ENCODE measurements at regions not wholly inside any gene's neighbourhood (a gene's known extent, or its start where the extent isn't known, plus 50 kb on each side); places are given as distances from the start of the nearest gene placed in this dataset.

DNA sequence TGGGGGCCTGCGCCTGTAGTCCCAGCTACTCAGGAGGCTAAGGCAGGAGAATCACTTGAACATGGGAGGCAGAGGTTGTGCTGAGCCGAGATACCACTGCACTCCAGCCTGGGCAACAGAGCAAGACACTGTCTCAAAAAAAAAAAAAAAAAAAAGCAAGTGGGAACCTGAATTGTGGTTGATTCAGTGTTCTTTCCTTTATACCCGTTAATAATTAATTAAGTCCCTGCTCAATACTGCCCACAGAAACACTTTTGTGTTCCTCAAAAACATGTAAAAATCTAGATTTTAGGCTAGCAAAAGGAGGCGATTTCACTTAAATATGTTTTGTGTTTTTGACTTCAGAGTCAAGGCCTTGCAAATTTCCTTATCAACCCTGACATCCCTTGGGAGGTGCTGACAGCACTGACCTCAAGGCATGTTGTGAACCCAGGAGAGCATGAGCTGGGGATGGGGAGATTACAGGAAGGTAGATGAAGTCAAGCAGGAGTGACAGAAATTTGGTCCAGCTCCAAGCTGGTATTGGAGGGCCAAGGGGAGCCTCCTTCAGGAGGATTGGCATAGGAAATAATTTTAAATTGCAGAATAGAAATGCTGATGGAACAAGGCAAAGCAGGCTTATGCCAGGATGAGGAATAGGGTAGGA lies 89.0 kb upstream of the PNPT1 start:
- no peaks in the 10 kb centered on the region for H3K27me3 ChIP-seq
- ATAC-seq (no peak), DNase-seq (no peak)
- no peaks in the 10 kb centered on the region for H3K36me3 ChIP-seq
- H3K4me1 ChIP-seq: no peaks in the 10 kb centered on the region
- no peak overlapping the region for H3K27ac ChIP-seq
- H3K4me3 ChIP-seq: no peak overlapping the region
- no peaks in the 10 kb centered on the region for H3K9me3 ChIP-seq
- TF ChIP-seq, protein P1, sequence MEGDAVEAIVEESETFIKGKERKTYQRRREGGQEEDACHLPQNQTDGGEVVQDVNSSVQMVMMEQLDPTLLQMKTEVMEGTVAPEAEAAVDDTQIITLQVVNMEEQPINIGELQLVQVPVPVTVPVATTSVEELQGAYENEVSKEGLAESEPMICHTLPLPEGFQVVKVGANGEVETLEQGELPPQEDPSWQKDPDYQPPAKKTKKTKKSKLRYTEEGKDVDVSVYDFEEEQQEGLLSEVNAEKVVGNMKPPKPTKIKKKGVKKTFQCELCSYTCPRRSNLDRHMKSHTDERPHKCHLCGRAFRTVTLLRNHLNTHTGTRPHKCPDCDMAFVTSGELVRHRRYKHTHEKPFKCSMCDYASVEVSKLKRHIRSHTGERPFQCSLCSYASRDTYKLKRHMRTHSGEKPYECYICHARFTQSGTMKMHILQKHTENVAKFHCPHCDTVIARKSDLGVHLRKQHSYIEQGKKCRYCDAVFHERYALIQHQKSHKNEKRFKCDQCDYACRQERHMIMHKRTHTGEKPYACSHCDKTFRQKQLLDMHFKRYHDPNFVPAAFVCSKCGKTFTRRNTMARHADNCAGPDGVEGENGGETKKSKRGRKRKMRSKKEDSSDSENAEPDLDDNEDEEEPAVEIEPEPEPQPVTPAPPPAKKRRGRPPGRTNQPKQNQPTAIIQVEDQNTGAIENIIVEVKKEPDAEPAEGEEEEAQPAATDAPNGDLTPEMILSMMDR (IDR thresholded peaks at IDR 0.05): no peak
- intact Hi-C loops (cut with DNase I): no loop called here

DNA sequence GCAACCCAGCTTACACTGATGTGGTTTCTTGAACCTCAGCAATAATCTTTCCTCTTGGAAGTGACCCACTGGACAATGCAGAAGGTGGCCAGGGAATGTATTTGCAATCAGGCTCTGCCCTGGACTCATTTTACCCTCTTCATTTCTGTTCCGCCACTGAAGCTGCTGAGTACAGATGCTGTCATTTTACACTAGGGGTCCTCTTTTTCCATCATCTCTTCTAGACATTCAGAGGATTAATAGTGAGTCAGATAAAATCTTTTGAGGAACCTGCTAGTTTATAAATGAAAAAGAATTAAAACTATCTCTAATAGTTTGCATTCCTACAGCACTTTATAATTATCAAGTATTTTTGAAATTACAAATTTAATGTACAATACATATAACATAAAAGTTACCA lies 87.9 kb upstream of the PNPT1 start:
- H3K36me3 ChIP-seq: no peaks in the 10 kb centered on the region
- no peak for ATAC-seq

DNA sequence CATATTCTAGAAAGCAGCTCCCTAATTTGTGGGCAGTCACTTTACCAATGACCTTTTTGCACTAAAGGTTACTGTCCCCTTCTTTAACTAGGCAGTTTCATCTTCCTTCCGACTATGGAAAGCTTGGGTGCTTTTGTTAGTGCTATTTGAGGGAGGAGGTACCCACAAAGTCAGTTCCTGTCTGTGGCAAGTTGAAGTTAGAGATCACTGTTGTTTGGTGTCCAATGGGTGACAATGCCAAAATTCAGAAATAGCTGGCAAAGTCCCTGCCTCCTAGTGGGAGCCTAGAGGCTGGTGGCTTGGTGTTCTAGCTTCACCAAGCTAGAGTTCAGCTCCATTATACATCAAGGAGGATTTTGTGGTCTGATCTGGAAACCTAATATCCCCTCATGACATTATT lies 87.1 kb upstream of the PNPT1 start:
- ATAC-seq: no peak
- Histone ChIP-seq H3K4me3 (no peak overlapping the region), H3K36me3 (no peaks in the 10 kb centered on the region), H3K9me3 (no peaks in the 10 kb centered on the region), H3K27ac (no peak overlapping the region), H3K27me3 (no peaks in the 10 kb centered on the region), H3K4me1 (no peaks in the 10 kb centered on the region)
- intact Hi-C loops (cut with DNase I): no loop called here
- no peak for DNase-seq
- TF ChIP-seq, protein P1 (IDR thresholded peaks at IDR 0.05): no peak

More for the DNA sequence above, 87.9 kb upstream of the PNPT1 start:
- TF ChIP-seq, protein P1 (IDR thresholded peaks at IDR 0.05): no peak
- no peak for DNase-seq
- intact Hi-C loops (cut with DNase I): no loop called here
- no peak overlapping the region for H3K27ac ChIP-seq
- H3K9me3 ChIP-seq: no peaks in the 10 kb centered on the region
- no peaks in the 10 kb centered on the region for H3K27me3 ChIP-seq
- no peak overlapping the region for H3K4me3 ChIP-seq
- no peaks in the 10 kb centered on the region for H3K4me1 ChIP-seq

DNA sequence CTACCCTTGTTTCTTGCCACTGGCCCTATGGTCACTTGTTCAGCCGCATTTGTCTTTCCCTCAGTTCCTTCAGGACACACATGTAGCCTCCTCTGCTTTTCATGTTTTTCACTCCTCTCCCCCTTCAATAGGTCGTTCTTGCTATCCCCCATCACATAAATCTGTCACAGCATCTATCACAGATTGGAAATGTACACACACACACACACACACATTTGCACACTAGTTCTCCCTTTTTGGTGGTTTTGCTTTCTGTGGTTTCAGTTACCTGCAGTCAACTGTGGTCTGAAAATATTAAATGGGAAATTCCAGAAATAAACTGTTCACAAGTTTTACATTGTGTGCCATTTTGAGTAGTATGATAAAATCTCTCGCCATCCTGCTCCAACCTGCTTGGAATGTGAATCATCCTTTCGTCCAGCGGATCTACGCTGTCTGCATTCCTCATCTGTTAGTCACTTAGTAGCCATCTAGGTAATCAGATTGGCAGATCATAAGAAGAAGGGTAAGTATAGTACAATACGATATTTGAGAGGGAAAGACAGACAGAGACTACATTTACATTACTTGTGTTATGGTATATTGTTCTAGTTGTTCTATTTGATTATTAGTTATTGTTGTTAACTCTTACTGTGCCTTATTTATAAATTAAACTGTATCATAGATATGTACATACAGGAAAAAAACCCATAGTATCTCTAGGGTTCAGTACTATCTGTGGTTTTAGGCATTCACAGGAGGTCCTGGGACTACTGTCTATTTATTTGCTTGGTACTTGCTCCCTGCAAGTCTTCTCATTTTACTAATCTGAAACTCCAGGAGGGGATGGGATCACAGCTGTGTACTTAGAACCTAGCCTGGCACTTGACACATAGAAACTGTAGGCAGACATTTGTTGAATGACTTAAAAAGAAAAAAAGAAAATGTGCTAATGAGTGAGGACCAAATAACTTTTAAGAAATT lies 86.1 kb upstream of the PNPT1 start:
- no peak overlapping the region for H3K27ac ChIP-seq
- intact Hi-C loops (cut with DNase I): no loop called here
- no peaks in the 10 kb centered on the region for H3K36me3 ChIP-seq
- H3K4me1 ChIP-seq: no peaks in the 10 kb centered on the region
- DNase-seq: no peak
- no peaks in the 10 kb centered on the region for H3K9me3 ChIP-seq
- ATAC-seq: no peak
- TF ChIP-seq, protein P1 (IDR thresholded peaks at IDR 0.05): no peak
- H3K4me3 ChIP-seq: no peak overlapping the region
- no peaks in the 10 kb centered on the region for H3K27me3 ChIP-seq

DNA sequence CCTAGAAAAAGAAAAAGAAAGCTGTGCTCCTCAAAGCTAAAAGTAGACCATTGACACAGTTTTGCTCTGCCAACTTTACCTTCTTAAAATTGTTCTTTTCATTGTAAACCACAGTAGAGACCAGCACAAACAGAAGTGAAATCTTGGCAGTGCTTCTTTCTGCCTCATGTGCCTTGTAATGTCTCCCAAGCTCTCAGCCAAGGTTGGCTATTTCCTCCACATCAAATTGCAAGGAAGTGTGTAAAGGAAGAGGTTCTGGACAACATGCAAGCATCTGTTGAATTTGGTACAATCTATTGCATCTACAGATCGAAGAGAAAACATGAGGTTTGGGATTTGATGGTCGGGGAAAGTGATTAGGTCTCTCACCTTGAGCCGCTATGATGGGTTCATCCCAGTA lies 83.3 kb upstream of the PNPT1 start:
- Histone ChIP-seq H3K9me3 (no peaks in the 10 kb centered on the region), H3K27ac (no peak overlapping the region), H3K4me3 (no peak overlapping the region), H3K27me3 (no peaks in the 10 kb centered on the region), H3K36me3 (no peaks in the 10 kb centered on the region), H3K4me1 (no peaks in the 10 kb centered on the region)
- DNase-seq (no peak), ATAC-seq (no peak)
- TF ChIP-seq, protein P1 (IDR thresholded peaks at IDR 0.05): no peak
- intact Hi-C loops (cut with DNase I): no loop called here
